Peyer's patch (tissue), 4 donors: ENCODE measurements at regions not wholly inside any gene's neighbourhood (a gene's known extent, or its start where the extent isn't known, plus 50 kb on each side); places are given as distances from the start of the nearest gene placed in this dataset.

ENCODE experiments used
- DNase-seq, 3 donors: peaks; one replicate each; pipeline ENCODE4 v3.0.0-alpha.2; 2017 to 2019
- H3K27ac ChIP-seq, 4 donors: fragments of 200-600 bp; sonication (generic); one replicate each; pipeline ENCODE4 v1.5.1; 2016 to 2019
- H3K27me3 ChIP-seq, 2 donors: fragments of 200-600 bp; sonication (generic); one replicate each; pipeline ENCODE4 v1.5.1; 2019
- H3K36me3 ChIP-seq, 3 donors: fragments of 200-600 bp; sonication (generic); one replicate each; pipeline ENCODE4 v1.5.1; 2016 to 2019
- H3K4me1 ChIP-seq, 4 donors: fragments of 200-600 bp; sonication (generic); one replicate each; pipeline ENCODE4 v1.5.1; 2016 to 2019
- H3K4me3 ChIP-seq, 4 donors: fragments of 200-600 bp; sonication (generic); 1 replicate in 3 of 4; 2 replicates in 1 of 4; pipeline ENCODE4 v1.5.1; 2016 to 2019; ENCODE audit warnings: mild to moderate bottlenecking in 1 of 4
- H3K9me3 ChIP-seq, 4 donors: fragments of 200-600 bp; sonication (generic); one replicate each; pipeline ENCODE4 v1.5.1; 2016 to 2019; ENCODE audit warnings: mild to moderate bottlenecking in 1 of 4
- CTCF ChIP-seq, 6 experiments: fragments of 450-650 bp in 4 of 6; fragments of 200-600 bp in 2 of 6; sonication (generic) in 1 of 6; IDR thresholded peaks; one replicate each; pipeline ENCODE4 v1.5.1; 2017 to 2019; ENCODE audit warnings: antibody characterized with exemption in 6 of 6, mild to moderate bottlenecking in 3 of 6, moderate library complexity in 1 of 6
- POLR2A ChIP-seq, 2 donors: fragments of 450-650 bp; IDR thresholded peaks; one replicate each; pipeline ENCODE4 v1.5.1; 2017; ENCODE audit warnings: antibody characterized with exemption in 2 of 2, mild to moderate bottlenecking in 2 of 2, moderate library complexity in 2 of 2

- no peaks in the 10 kb centered on the region for H3K36me3 ChIP-seq
- no peak overlapping the region for H3K27ac ChIP-seq
- H3K4me1 ChIP-seq: no peaks in the 10 kb centered on the region
- no peaks in the 10 kb centered on the region for H3K27me3 ChIP-seq
- no peak overlapping the region for H3K4me3 ChIP-seq
- no peak for DNase-seq
- TF ChIP-seq POLR2A (IDR thresholded peaks at IDR 0.05) (no peak), CTCF (IDR thresholded peaks at IDR 0.05) (no peak)
- H3K9me3 ChIP-seq: no peaks in the 10 kb centered on the region
Observed at GRCh38 chr13:74479124-74479523, 344.9 kb upstream of the KLF12 start.

- H3K36me3 ChIP-seq: no peaks in the 10 kb centered on the region
Observed at GRCh38 chr13:74476788-74477187, 342.6 kb upstream of the KLF12 start.

GRCh38 chr13:74476365-74476764 lies 342.2 kb upstream of the KLF12 start:
- Histone ChIP-seq H3K27ac (no peak overlapping the region), H3K9me3 (no peaks in the 10 kb centered on the region), H3K4me3 (no peak overlapping the region), H3K27me3 (no peaks in the 10 kb centered on the region), H3K36me3 (no peaks in the 10 kb centered on the region), H3K4me1 (no peaks in the 10 kb centered on the region)
- TF ChIP-seq CTCF (IDR thresholded peaks at IDR 0.05) (no peak), POLR2A (IDR thresholded peaks at IDR 0.05) (no peak)
- DNase-seq: no peak

More at GRCh38 chr13:74476788-74477187, 342.6 kb upstream of the KLF12 start:
- TF ChIP-seq POLR2A (IDR thresholded peaks at IDR 0.05): no peak
- TF ChIP-seq CTCF (IDR thresholded peaks at IDR 0.05): no peak
- no peak for DNase-seq
- H3K9me3 ChIP-seq: no peaks in the 10 kb centered on the region
- H3K27me3 ChIP-seq: no peaks in the 10 kb centered on the region
- no peak overlapping the region for H3K27ac ChIP-seq
- H3K4me1 ChIP-seq: no peaks in the 10 kb centered on the region
- H3K4me3 ChIP-seq: no peak overlapping the region

- Histone ChIP-seq H3K4me1 (no peaks in the 10 kb centered on the region), H3K9me3 (no peaks in the 10 kb centered on the region), H3K27ac (no peak overlapping the region), H3K27me3 (no peaks in the 10 kb centered on the region), H3K4me3 (no peak overlapping the region), H3K36me3 (no peaks in the 10 kb centered on the region)
- TF ChIP-seq POLR2A (IDR thresholded peaks at IDR 0.05): no peak
- no peak for TF ChIP-seq CTCF (IDR thresholded peaks at IDR 0.05)
- no peak for DNase-seq
Observed at GRCh38 chr13:74466864-74467263, 332.7 kb upstream of the KLF12 start.

GRCh38 chr13:74466020-74466419 lies 331.8 kb upstream of the KLF12 start:
- no peaks in the 10 kb centered on the region for H3K4me1 ChIP-seq
- H3K27me3 ChIP-seq: no peaks in the 10 kb centered on the region
- H3K27ac ChIP-seq: no peak overlapping the region
- H3K4me3 ChIP-seq: no peak overlapping the region
- H3K9me3 ChIP-seq: no peaks in the 10 kb centered on the region
- no peak for DNase-seq
- no peak for TF ChIP-seq POLR2A (IDR thresholded peaks at IDR 0.05)
- no peak for TF ChIP-seq CTCF (IDR thresholded peaks at IDR 0.05)
- no peaks in the 10 kb centered on the region for H3K36me3 ChIP-seq

GRCh38 chr13:74465271-74465670 lies 331.1 kb upstream of the KLF12 start:
- H3K4me3 ChIP-seq: no peak overlapping the region
- H3K36me3 ChIP-seq: no peaks in the 10 kb centered on the region
- H3K9me3 ChIP-seq: no peaks in the 10 kb centered on the region
- TF ChIP-seq POLR2A (IDR thresholded peaks at IDR 0.05) (no peak), CTCF (IDR thresholded peaks at IDR 0.05) (no peak)
- DNase-seq: no peak
- H3K27ac ChIP-seq: no peak overlapping the region
- no peaks in the 10 kb centered on the region for H3K27me3 ChIP-seq
- no peaks in the 10 kb centered on the region for H3K4me1 ChIP-seq
